ENCODE measurements at regions not wholly inside any gene's neighbourhood (a gene's known extent, or its start where the extent isn't known, plus 50 kb on each side); places are given as distances from the start of the nearest gene placed in this dataset.
A peak's percentile ranks its signal among the peaks of the same experiment; 100 is the strongest.

DNA sequence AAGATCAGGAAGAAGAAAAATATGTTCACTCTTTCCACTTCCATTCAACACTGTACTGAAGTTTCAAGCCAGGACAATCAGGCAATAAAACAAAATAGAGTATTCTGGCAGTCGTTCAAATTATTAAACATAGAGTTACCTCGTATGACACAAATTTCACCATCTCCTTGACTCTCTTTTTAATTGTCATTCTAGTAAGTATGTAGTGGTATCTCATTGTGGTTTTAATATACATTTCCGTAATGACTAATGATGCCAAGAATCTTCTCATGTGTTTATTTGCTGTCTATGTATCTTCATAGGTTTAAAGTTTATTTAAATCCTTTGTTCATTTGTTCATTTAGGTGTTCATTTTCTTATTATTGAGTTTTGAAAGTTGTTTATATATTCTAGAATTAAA, 352.2 kb downstream of the IDS start:
- DNase-seq (ENCODE audit: low read depth): no peak

DNA sequence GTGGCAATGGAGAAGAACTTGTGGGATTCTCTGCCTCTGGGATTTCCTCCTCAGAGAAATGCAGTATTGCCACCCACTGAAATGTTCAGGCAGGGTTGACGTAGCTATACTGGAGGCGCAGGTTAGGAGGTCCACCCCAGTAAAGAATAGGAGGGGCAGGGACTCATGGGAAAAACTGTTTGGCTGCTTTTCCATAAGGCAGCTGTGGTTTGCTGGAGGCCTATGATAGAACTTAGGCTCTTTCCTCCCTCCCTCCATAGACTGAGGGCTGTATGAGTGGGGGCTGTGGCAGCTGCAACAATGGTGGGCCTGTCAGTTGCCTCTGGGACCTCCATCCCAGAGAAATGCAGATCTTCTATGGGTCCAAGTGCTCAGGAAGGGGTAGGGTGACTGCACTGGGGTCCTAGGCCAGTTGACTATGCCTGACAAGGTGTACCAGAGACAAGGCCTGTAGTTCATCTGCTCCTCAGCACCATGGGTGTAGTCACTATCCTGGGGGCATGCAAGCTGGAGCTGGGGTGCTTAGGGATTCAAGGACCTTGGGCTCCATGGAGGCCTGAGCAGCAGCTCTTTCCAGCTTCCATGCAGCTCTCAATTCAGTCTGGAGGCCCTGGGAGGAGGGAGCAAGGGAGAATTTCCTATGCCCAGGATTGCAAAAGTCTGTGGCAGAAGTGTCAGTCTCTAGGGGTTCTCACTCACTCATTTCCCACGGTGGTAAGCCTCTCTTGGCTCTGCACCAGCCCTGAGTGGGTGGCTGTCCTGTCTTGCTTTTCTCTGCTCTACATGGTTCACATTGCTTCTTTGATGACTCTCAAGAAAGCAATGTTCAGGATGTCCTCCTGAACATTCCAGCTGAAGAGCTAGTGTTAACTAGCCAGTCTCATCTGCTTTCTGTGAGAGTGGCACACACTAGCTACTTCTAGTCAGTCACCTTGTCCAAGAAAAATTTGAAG, 353.0 kb downstream of the IDS start:
- no peak for DNase-seq (ENCODE audit: low read depth)

DNA sequence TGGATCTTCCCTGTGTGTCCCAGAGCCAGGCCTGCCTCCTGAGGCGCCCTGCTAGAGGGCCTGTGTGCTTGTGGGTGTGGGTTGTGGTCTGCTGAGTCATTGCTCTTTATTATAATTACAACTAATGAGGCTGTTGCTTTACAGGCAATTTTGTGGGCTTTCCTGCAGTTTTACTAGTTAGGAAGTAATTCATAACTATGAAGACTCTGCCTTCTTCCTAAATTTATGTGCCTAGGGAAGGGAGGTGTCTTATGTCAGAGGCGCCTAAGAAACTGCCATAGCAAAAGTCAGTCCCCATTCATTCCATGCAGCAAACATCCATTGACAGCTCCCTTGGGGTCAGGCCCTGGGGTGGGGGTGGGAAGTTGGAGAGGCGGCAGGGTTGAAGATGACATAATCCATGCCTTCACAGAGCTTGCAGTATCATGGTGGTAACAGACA, 359.2 kb downstream of the IDS start:
- no peak for DNase-seq (ENCODE audit: low read depth)

DNA sequence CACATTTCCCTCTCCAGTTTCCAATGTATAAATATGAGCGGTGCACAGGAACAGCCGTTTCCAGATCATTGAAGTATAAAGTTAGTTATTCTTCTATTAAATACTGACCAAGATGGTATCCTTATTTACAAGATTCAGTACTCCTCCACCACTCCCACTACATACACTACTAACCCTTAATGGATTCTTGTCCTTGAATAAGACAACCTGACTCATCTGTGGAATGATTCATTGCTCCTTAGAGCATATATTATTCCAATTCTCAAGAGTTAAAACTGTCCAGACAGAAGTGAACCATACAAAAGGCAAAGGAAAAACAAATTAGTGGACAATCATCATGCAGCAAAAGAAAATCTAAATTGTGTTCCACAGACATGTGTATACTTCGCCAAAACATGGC, 373.3 kb downstream of the IDS start:
- no peak for DNase-seq (ENCODE audit: low read depth)

DNA sequence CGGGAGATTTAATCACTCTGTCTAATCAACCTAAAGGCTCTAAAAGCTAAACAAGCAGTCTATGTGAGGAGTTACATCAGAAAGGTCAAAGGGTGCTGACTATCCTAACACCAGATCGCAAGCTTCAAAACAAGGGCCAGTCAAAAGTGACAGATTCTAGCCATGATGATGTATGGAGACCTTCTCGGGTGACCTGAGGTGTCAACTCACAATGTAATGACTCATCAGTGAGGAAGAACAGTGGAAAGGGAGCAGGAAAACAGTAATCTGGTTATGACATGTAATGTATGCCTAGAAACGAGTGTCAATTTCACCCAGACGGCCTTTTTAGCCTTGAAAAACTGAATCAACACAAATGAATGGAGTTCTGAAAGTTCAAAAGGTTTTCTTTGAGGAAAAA, 375.3 kb downstream of the IDS start:
- no peak for DNase-seq (ENCODE audit: low read depth)

DNA sequence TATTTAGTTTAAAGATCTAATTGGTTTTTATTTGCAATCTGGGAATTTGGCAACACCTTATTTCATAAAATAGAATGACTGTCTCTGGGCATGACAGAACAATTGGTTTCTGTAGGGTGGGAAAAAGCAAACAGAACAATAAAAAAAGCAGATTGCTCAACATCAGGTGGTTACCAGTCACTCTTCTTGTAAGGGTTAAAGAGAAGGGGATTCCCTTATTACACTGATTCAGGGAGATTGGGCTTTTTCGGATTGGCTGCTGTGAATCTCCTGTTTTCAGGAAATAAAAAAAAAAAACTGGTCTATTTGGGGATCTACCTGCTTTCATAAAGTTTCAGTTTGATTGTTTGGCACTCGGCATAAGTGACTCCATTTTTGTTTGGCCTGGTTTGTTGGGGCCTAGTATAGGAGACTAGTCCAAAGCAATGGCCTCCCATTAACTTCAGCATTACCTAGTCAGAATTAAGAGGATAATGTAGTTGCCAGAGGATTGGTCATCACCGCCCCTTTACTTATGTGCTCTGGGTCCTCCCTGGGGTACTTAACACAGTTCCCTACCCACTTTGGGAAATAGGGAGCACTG, 380.5 kb downstream of the IDS start:
- DNase-seq (ENCODE audit: low read depth): no peak

DNA sequence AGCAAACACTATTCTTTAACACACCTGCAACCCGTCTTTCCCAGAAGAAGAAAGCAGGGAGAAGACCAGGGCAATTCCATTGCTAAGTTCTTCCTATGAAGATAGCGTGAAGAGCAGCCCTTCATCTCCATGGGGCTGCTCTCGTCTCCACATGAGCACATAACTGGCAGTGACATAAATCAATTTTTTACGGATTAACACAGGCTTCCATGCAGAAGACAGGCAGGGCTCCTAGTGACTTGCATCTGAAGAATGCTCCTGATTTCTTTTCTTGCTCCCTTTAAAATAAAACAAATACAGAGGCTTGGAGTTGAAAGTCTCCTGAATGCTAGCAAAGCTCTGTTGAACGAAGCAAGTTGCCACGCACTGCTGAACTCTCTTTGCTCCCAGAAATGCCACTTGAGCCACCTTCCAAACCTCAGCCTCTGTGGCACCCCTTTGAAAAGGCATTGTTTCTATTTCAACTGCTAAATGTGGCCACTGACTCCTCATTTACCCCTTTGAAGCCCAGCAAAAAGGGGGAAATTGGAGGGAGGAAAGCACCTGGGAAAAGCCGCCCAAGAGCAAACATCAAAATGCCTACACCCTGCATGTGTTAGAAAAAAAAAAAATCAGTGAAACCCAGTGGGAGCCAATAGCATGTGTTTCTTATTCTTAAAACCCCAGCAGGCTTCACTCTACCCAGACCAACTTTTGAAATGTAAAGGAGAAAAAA, 383.7 kb downstream of the IDS start:
- no peak for DNase-seq (ENCODE audit: low read depth)

DNA sequence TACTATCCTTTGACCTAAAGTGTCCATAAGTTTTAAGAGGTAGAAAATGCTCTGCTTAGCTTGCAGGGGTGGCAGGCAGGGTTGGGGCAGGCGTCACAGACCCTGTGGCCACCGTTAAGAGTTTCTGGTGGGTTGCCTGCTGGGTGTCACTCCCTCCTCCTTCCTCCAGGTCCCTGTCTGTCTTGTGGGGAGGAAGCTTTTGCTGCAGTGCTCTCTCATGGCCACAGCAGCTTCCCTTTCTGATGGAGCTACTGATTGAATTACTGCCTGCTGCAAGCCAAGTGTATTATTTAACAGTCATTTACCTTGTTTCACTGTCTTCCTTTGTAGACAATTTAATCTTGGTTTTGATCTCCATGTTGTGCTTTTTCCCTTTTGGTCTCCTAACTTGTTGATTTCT, 384.6 kb downstream of the IDS start:
- DNase-seq (ENCODE audit: low read depth): no peak

DNA sequence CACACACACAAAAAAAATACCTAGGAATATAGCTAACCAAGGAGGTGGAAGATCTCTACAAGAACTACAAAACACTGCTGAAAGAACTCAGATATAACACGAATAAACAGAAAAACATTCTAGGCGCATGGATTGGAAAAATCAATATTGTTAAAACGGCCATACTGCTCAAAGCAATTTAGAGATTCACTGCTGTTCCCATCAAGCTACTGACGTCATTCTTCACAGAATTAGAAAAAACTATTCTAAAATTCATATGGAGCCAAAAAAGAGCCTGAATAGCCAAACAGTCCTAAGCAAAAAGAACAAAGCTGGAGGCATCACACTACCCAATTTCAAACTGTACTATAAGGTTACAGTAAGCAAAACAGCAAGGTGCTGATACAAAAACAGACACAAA, 390.2 kb downstream of the IDS start:
- no peak for DNase-seq (ENCODE audit: low read depth)

DNA sequence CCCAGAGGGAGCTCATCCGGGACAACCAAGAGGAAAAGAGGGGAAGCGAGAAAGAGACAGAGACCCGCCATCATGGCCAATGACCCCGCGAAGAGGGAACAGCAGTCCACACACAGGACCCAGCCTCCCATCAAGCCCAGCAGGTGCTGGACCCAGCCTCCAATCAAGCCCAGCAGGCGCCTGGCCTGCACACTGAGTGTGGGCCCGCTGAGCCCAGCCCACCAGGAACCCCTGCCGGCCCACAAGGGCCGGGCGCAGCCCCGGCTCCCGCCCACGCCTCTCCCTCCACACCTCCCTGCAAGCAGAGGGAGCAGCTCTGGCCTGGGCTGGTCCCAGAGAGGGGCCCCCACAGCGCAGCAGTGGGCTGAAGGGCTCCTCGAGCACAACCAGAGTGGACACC, 391.1 kb downstream of the IDS start:
- DNase-seq (ENCODE audit: low read depth): no peak

DNA sequence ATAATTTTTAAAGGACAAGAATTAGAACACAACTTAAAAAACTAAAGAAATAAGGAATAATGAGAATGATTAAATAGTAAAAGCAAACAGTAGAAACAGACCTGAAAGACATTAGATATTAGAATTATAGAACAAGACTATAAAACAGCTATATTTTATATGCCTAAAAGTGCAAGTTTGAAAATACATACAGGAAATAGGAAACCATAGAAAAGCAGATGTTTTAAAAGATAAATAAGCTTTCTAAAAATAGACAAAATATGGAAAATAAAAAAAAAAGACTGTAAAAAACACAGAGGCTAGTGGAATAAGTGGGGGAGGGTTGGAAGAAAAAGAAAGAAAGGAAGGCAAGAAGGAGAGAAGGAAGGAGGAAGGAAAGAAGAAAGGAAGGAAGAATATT, 407.3 kb downstream of the IDS start:
- no peak for DNase-seq (ENCODE audit: low read depth)

DNA sequence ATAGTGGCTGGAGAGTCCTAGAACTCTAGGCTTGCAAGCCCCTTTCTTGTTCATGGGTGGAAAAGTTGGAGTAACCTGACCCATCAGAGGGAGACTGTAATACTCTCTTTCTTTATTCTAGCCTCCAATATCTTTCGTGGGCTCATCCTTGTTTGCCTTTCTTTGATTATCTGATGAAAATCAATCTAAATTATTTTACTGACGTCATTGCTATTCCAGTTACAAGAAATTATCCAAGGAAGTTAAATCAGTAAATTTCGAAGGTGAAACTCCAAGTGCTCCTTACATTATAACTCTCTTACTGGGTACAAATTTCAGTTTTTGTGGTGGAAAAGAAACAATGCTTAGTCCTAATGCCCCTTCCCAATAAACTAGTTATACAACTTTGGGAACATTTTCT, 412.9 kb downstream of the IDS start:
- no peak for DNase-seq (ENCODE audit: low read depth)

DNA sequence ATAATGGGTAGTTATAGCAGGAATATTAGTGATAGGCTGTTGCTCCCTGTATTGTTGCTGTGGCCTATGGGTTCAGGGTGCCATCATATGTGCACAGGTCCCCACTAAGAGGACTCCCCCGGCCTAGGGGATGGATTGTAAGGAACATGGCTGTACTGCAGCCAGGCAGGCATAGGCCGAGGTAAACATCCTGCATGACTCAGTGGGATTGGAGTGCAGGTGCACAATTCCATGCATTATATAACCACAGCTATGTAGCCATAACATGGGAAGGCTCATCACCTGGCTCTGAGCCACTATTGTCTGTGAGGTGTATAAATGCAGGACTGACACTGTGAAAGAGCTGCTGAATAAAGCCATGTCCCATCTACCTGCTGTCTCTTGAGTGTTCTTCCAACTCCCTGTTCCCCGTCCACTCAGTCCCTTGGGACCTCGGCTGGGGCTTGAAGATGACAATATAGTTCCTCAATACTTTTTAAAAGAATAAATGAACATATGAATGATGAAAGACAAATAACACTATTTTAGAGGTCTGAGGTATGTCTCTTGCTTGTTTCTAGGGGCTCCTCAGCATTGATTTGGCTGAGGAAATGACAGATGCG, 425.2 kb downstream of the IDS start:
- no peak for DNase-seq (ENCODE audit: low read depth)

DNA sequence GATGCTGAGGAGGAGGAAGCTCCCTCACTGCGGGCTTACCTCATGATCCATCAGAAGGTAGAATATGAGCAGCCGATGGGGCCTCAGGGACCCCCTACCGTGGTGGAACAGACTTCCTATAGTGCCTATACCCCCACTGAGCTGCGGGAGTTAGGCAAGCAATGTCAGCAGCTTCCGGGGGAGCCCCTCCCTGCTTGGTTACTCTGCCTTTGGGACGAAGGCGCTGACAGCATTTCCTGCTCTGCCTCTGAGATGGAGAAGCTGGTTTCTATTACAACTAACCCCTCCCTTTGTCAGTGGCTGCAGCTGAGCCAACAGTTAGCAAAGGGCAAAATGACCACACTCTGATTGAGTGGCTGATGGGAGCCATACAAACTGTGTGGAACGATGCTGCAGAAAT, 430.7 kb downstream of the IDS start:
- peak; percentile 22 for DNase-seq (ENCODE audit: low read depth)

DNA sequence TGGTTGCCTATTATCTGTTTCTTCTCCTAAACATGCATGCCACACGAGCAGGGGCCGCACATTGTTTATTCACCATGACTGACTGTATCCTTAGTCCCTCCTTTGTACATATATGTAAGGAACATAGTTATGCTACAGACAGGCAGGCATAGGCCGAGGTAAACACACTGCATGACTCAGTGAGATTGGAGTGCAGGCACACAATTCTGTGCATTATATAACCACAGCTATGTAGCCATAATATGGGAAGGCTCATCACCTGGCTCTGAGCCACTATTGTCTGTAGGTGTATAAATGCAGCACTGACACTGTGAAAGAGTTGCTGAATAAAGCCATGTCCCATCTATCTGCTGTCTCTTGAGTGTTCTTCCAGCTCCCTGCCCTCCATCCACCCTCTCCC, 431.6 kb downstream of the IDS start:
- DNase-seq (ENCODE audit: low read depth): no peak

DNA sequence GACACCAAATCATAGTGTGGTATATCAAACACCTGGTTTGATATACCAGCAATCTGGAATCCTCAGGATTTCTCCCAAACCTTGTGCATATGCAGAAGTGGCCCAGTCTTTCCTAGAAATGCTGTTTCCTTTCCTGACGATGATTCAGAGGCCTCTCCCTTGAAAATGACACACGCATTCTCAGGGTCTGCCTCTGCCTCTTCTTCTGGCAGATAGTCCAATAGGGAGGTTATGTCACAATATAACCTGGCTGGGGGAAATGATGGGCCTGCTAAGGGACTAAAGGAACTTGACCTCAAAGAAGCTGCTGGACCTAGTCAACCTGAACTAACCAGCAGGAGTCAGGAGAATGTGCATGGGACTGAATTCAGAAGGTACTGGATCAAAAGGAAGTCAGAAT, 435.2 kb downstream of the IDS start:
- DNase-seq (ENCODE audit: low read depth): no peak

DNA sequence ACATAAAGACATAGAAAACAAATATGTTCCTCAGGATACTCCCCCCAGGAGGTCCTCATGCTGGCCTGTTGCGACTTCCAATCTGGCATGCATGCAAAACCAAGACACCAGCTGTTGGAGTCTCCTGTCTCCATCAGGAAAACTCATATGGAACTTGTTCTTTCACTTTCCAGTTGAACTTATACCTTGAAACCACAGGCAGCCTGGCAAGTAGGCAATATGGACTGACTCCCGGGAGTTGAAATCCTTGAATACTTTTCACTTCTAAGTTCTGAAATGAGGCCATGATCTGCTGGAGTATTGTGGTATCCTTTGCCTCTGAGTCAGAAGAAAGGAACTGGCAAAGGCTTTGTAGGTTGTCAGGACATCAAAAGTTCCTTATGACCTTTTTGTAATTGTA, 444.2 kb downstream of the IDS start:
- DNase-seq (ENCODE audit: low read depth): no peak

Measured in forelimb muscle (tissue), 1 donor.